Caco-2 (cell line): ENCODE measurements at regions not wholly inside any gene's neighbourhood (a gene's known extent, or its start where the extent isn't known, plus 50 kb on each side); places are given as distances from the start of the nearest gene placed in this dataset.

ENCODE experiments used
- BruUV-seq: library from RNA; stranded (reverse); fragments of 400-500 nt; replicated peaks from 2 replicates; lab custom pipeline; 2021; lab: Mats Ljungman, UMichigan
- CTCF ChIA-PET: fragments of 300-600 bp; sonication (Branson Sonifier 250); formaldehyde crosslinking; loops from one replicate; lab custom pipeline; 2022; ENCODE audit warnings: antibody characterized with exemption; lab: Charles Lee
- POLR2A ChIA-PET: fragments of 300-600 bp; sonication (Branson Sonifier 250); formaldehyde crosslinking; loops from one replicate; lab custom pipeline; 2022; ENCODE audit warnings: antibody characterized with exemption; lab: Charles Lee
- DNase-seq, 2 experiments: peaks; one replicate each; pipeline versions ENCODE4 v3.0.0 to v3.0.0-alpha.2; 2020 to 2022
- H3K27me3 ChIP-seq: replicated peaks from 2 replicates; pipeline ENCODE4 v1.6.0; 2011; ENCODE audit warnings: low read length; ENCODE audit not compliant: control insufficient read depth, insufficient read depth
- H3K36me3 ChIP-seq: 2 replicates; pipeline ENCODE4 v1.5.1; 2011; ENCODE audit warnings: low read length; ENCODE audit not compliant: control insufficient read depth, insufficient read depth
- H3K4me1 ChIP-seq: fragments of 250-450 bp; sonication (Bioruptor Pico); 2 replicates; pipeline ENCODE4 v1.5.1; 2020; ENCODE audit warnings: mild to moderate bottlenecking
- H3K4me3 ChIP-seq: 2 replicates; pipeline ENCODE4 v1.5.1; 2011; ENCODE audit warnings: low read depth, mild to moderate bottlenecking, control low read depth, low read length
- H3K9me3 ChIP-seq: fragments of 250-450 bp; sonication (Bioruptor Pico); 2 replicates; pipeline ENCODE4 v1.5.1; 2020; ENCODE audit warnings: mild to moderate bottlenecking, moderate library complexity
- H3K27ac Mint-ChIP-seq: one replicate; pipeline ENCODE4 v1.8.0; 2022; ENCODE audit warnings: mixed read lengths; ENCODE audit not compliant: unreplicated experiment
- H3K27me3 Mint-ChIP-seq: one replicate; pipeline ENCODE4 v1.8.0; 2022; ENCODE audit warnings: mixed read lengths; ENCODE audit not compliant: insufficient read depth, unreplicated experiment
- H3K36me3 Mint-ChIP-seq: one replicate; pipeline ENCODE4 v1.8.0; 2022; ENCODE audit warnings: mild to moderate bottlenecking, mixed read lengths; ENCODE audit not compliant: insufficient read depth, unreplicated experiment
- H3K4me1 Mint-ChIP-seq: one replicate; pipeline ENCODE4 v1.8.0; 2022; ENCODE audit warnings: low read depth, mixed read lengths; ENCODE audit not compliant: unreplicated experiment
- H3K4me3 Mint-ChIP-seq: one replicate; pipeline ENCODE4 v1.8.0; 2022; ENCODE audit warnings: mild to moderate bottlenecking, moderate library complexity, mixed read lengths; ENCODE audit not compliant: unreplicated experiment
- H3K9me3 Mint-ChIP-seq: one replicate; pipeline ENCODE4 v1.8.0; 2022; ENCODE audit warnings: mixed read lengths; ENCODE audit not compliant: unreplicated experiment
- CTCF ChIP-seq, 2 experiments: fragments of 200-600 bp in 1 of 2; IDR thresholded peaks; 1 replicate in 1 of 2; 2 replicates in 1 of 2; pipeline versions ENCODE4 v1.5.1 to v1.8.0; 2011 to 2022; ENCODE audit warnings: antibody characterized with exemption in 1 of 2, control low read depth in 1 of 2, inconsistent platforms in 1 of 2, low read depth in 1 of 2, low read length in 1 of 2, mild to moderate bottlenecking in 1 of 2, moderate library complexity in 1 of 2; ENCODE audit not compliant: insufficient read depth in 1 of 2, severe bottlenecking in 1 of 2, unreplicated experiment in 1 of 2
- intact Hi-C: fragments of 100-400 bp; cut with micrococcal nuclease; formaldehyde crosslinking; loops from one replicate; pipeline ENCODE4 v1.10.0; 2022; ENCODE audit not compliant: unreplicated experiment

- no peaks in the 10 kb centered on the region for H3K36me3 ChIP-seq
- peaks cover 12% of the 10 kb centered on the region for H3K9me3 Mint-ChIP-seq
- no peaks in the 10 kb centered on the region; the same call in 1 of the 2 replicates for H3K9me3 ChIP-seq
- H3K27ac Mint-ChIP-seq: no peak overlapping the region
- H3K4me1 ChIP-seq: no peaks in the 10 kb centered on the region
- POLR2A ChIA-PET: no interaction called here
- intact Hi-C loops: no loop called here
- no peaks in the 10 kb centered on the region for H3K27me3 Mint-ChIP-seq
- no peaks in the 10 kb centered on the region for H3K36me3 Mint-ChIP-seq
- H3K27me3 ChIP-seq: no peaks in the 10 kb centered on the region
- H3K4me3 Mint-ChIP-seq: no peak overlapping the region
- DNase-seq: no peak
- no TSS peak for BruUV-seq
- no peak for TF ChIP-seq CTCF (IDR thresholded peaks at IDR 0.05; ENCODE audit: insufficient read depth in 1 of 2, low read depth in 1 of 2, low read length in 1 of 2, severe bottlenecking in 1 of 2, unreplicated experiment in 1 of 2)
- no peak overlapping the region for H3K4me3 ChIP-seq
- CTCF ChIA-PET: no interaction called here
- no peaks in the 10 kb centered on the region for H3K4me1 Mint-ChIP-seq
These were observed 237.9 kb downstream of the FOXD2 start for GRCh38 chr1:47675721-47676120.

GRCh38 chr1:47676311-47677054, 238.6 kb downstream of the FOXD2 start:
- Mint-ChIP-seq H3K27ac (no peak overlapping the region), H3K36me3 (no peaks in the 10 kb centered on the region), H3K4me1 (no peaks in the 10 kb centered on the region), H3K4me3 (no peak overlapping the region), H3K27me3 (no peaks in the 10 kb centered on the region), H3K9me3 (peaks cover 12% of the 10 kb centered on the region)
- no TSS peak for BruUV-seq
- no peak for TF ChIP-seq CTCF (IDR thresholded peaks at IDR 0.05; ENCODE audit: insufficient read depth in 1 of 2, low read depth in 1 of 2, low read length in 1 of 2, severe bottlenecking in 1 of 2, unreplicated experiment in 1 of 2)
- intact Hi-C loops: no loop called here
- H3K27me3 ChIP-seq: no peaks in the 10 kb centered on the region
- H3K4me1 ChIP-seq: no peaks in the 10 kb centered on the region
- no peak overlapping the region for H3K4me3 ChIP-seq
- no peak for DNase-seq
- no peaks in the 10 kb centered on the region for H3K36me3 ChIP-seq
- CTCF ChIA-PET: interaction anchor here (0.6 to 0.7 kb wide), 2 partner anchors 102 to 118 kb away, joined by 4 read pairs; no protein-coding TSS in a partner anchor
- no peaks in the 10 kb centered on the region; the same call in 1 of the 2 replicates for H3K9me3 ChIP-seq
- POLR2A ChIA-PET: no interaction called here

- intact Hi-C loops: no loop called here
- no peaks in the 10 kb centered on the region for H3K36me3 Mint-ChIP-seq
- H3K4me3 ChIP-seq: no peak overlapping the region
- H3K27me3 ChIP-seq: no peaks in the 10 kb centered on the region
- TF ChIP-seq CTCF (IDR thresholded peaks at IDR 0.05; ENCODE audit: insufficient read depth in 1 of 2, low read depth in 1 of 2, low read length in 1 of 2, severe bottlenecking in 1 of 2, unreplicated experiment in 1 of 2): no peak
- peaks cover 7% of the 10 kb centered on the region for H3K9me3 Mint-ChIP-seq
- H3K4me3 Mint-ChIP-seq: no peak overlapping the region
- no peak for DNase-seq
- POLR2A ChIA-PET: no interaction called here
- CTCF ChIA-PET: no interaction called here
- no peaks in the 10 kb centered on the region for H3K4me1 Mint-ChIP-seq
- no peak overlapping the region for H3K27ac Mint-ChIP-seq
- H3K4me1 ChIP-seq: no peaks in the 10 kb centered on the region
- no peaks in the 10 kb centered on the region for H3K27me3 Mint-ChIP-seq
- H3K36me3 ChIP-seq: no peaks in the 10 kb centered on the region
- no peaks in the 10 kb centered on the region; the same call in 1 of the 2 replicates for H3K9me3 ChIP-seq
- BruUV-seq: no TSS peak
These were observed 239.5 kb downstream of the FOXD2 start for GRCh38 chr1:47677241-47677940.
